GM19467 (cell line): ENCODE measurements at regions not wholly inside any gene's neighbourhood (a gene's known extent, or its start where the extent isn't known, plus 50 kb on each side); places are given as distances from the start of the nearest gene placed in this dataset.

ENCODE experiments used
- ATAC-seq: cut with Tn5 transposase; IDR thresholded peaks from one replicate; pipeline ENCODE4 v1.9.1; 2021; ENCODE audit warnings: mild to moderate bottlenecking, moderate library complexity; ENCODE audit not compliant: unreplicated experiment

- ATAC-seq = no peak
Observed at GRCh38 chr18:22109535-22109934, 59.9 kb upstream of the GATA6 start.

DNA sequence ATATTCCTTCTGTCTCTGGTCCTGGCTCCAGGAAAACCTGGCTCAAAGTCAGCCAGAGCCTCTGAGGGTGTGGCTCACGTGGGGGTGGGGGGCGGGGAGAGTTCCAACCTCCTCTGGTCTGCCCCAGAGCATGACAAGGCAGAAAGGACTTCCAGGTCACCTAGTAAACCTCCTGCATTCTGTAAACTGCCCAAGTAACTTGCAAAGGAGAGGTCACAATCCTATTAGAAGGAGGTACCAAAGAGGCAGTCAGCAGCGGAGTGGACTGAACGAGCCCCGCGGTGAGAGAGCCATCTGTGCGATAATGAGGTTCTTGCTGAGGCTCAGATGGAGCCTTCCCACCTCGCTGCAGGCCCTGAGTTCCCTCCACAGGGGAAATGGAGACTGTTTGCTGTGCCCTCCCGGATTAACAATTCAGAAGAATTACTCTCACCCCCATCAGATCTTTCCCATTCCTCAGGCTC is 58.9 kb upstream of the GATA6 start:
- no peak for ATAC-seq

GRCh38 chr18:22112215-22112614 is 57.2 kb upstream of the GATA6 start:
- ATAC-seq = no peak

- no peak for ATAC-seq
Observed at GRCh38 chr18:22113144-22113844, 56.1 kb upstream of the GATA6 start.

GRCh38 chr18:22114526-22115321 is 54.7 kb upstream of the GATA6 start:
- ATAC-seq = no peak

- ATAC-seq = no peak
Observed at GRCh38 chr18:22115573-22115972, 53.8 kb upstream of the GATA6 start.
